ENCODE measurements at regions not wholly inside any gene's neighbourhood (a gene's known extent, or its start where the extent isn't known, plus 50 kb on each side); places are given as distances from the start of the nearest gene placed in this dataset.

- no peak for DNase-seq (ENCODE audit: low spot score)
Observed at GRCh38 chr20:51266353-51266752, 243.4 kb upstream of the KCNG1 start.

- DNase-seq (ENCODE audit: low spot score), result no peak
Observed at GRCh38 chr20:51265361-51265760, 242.5 kb upstream of the KCNG1 start.

- DNase-seq (ENCODE audit: low spot score), result no peak
Observed at GRCh38 chr20:51262240-51262639, 239.3 kb upstream of the KCNG1 start.

GRCh38 chr20:51259455-51259854, 236.5 kb upstream of the KCNG1 start:
- no peak for DNase-seq (ENCODE audit: low spot score)

GRCh38 chr20:51258582-51259165, 235.8 kb upstream of the KCNG1 start:
- DNase-seq (ENCODE audit: low spot score), result peak; percentile 70

- DNase-seq (ENCODE audit: low spot score), result no peak
Observed at GRCh38 chr20:51255417-51255816, 232.5 kb upstream of the KCNG1 start.

GRCh38 chr20:51253280-51253679, 230.4 kb upstream of the KCNG1 start:
- no peak for DNase-seq (ENCODE audit: low spot score)

- no peak for DNase-seq (ENCODE audit: low spot score)
Observed at GRCh38 chr20:51249781-51250180, 226.9 kb upstream of the KCNG1 start.

- no peak for DNase-seq (ENCODE audit: low spot score)
Observed at GRCh38 chr20:51249215-51249614, 226.3 kb upstream of the KCNG1 start.

- no peak for DNase-seq (ENCODE audit: low spot score)
Observed at GRCh38 chr20:51244466-51244865, 221.6 kb upstream of the KCNG1 start.

- no peak for DNase-seq (ENCODE audit: low spot score)
Observed at GRCh38 chr20:51238675-51239305, 215.9 kb upstream of the KCNG1 start.

- DNase-seq (ENCODE audit: low spot score), result no peak
Observed at GRCh38 chr20:51237791-51238190, 214.9 kb upstream of the KCNG1 start.

- no peak for DNase-seq (ENCODE audit: low spot score)
Observed at GRCh38 chr20:51237278-51237677, 214.4 kb upstream of the KCNG1 start.

GRCh38 chr20:51236421-51236820, 213.5 kb upstream of the KCNG1 start:
- DNase-seq (ENCODE audit: low spot score), result no peak

GRCh38 chr20:51233345-51233744, 210.4 kb upstream of the KCNG1 start:
- DNase-seq (ENCODE audit: low spot score), result no peak

GRCh38 chr20:51230727-51231126, 207.8 kb upstream of the KCNG1 start:
- DNase-seq (ENCODE audit: low spot score), result no peak

GRCh38 chr20:51228763-51229162, 205.9 kb upstream of the KCNG1 start:
- DNase-seq (ENCODE audit: low spot score), result no peak

GRCh38 chr20:51227744-51228143, 204.8 kb upstream of the KCNG1 start:
- no peak for DNase-seq (ENCODE audit: low spot score)

GRCh38 chr20:51223183-51223720, 200.3 kb upstream of the KCNG1 start:
- DNase-seq (ENCODE audit: low spot score), result no peak

- DNase-seq (ENCODE audit: low spot score), result no peak
Observed at GRCh38 chr20:51221791-51222408, 199.0 kb upstream of the KCNG1 start.

GRCh38 chr20:51221103-51221502, 198.2 kb upstream of the KCNG1 start:
- DNase-seq (ENCODE audit: low spot score), result no peak

- DNase-seq (ENCODE audit: low spot score), result peak; percentile 7
Observed at GRCh38 chr20:51220293-51220706, 197.4 kb upstream of the KCNG1 start.

GRCh38 chr20:51219544-51219943, 196.6 kb upstream of the KCNG1 start:
- DNase-seq (ENCODE audit: low spot score), result no peak
